Testis (tissue), 2 donors: ENCODE measurements at regions not wholly inside any gene's neighbourhood (a gene's known extent, or its start where the extent isn't known, plus 50 kb on each side); places are given as distances from the start of the nearest gene placed in this dataset.

ENCODE experiments used
- DNase-seq: peaks from one replicate; pipeline ENCODE4 v3.0.0-alpha.2; 2019
- H3K27ac ChIP-seq, 2 donors: fragments of 200-600 bp; sonication (generic); one replicate each; pipeline ENCODE4 v1.5.1; 2019
- H3K27me3 ChIP-seq: fragments of 200-600 bp; sonication (generic); one replicate; pipeline ENCODE4 v1.5.1; 2019
- H3K36me3 ChIP-seq: fragments of 200-600 bp; sonication (generic); one replicate; pipeline ENCODE4 v1.5.1; 2017; ENCODE audit warnings: low read depth; ENCODE audit errors: missing control alignments
- H3K4me1 ChIP-seq: fragments of 200-600 bp; sonication (generic); one replicate; pipeline ENCODE4 v1.5.1; 2019
- H3K4me3 ChIP-seq, 2 donors: fragments of 200-600 bp; sonication (generic); one replicate each; pipeline ENCODE4 v1.5.1; 2017 to 2019
- H3K9me3 ChIP-seq: fragments of 200-600 bp; sonication (generic); one replicate; pipeline ENCODE4 v1.5.1; 2017
- POLR2A ChIP-seq: fragments of 450-650 bp; IDR thresholded peaks from one replicate; pipeline ENCODE4 v1.6.1; 2017; ENCODE audit warnings: antibody characterized with exemption, mild to moderate bottlenecking, moderate library complexity
- WGBS, 2 donors: methylation state at CpG; one replicate each; pipeline ENCODE4 v1.1.5; 2018; 5-methylcytosine and 5-hydroxymethylcytosine counted together
- intact Hi-C: fragments of 100-400 bp; cut with DNase I; formaldehyde crosslinking; loops from one replicate; pipeline ENCODE4 v1.15.1; 2023; ENCODE audit warnings: low total_unique reads
- TF ChIP-seq, protein P1 (sequence below), 3 experiments: fragments of 450-650 bp in 2 of 3; fragments of 200-600 bp in 1 of 3; sonication (generic) in 1 of 3; IDR thresholded peaks; one replicate each; pipeline ENCODE4 v1.5.1; 2016 to 2019; ENCODE audit warnings: antibody characterized with exemption in 3 of 3, mild to moderate bottlenecking in 2 of 3, moderate library complexity in 1 of 3

DNA sequence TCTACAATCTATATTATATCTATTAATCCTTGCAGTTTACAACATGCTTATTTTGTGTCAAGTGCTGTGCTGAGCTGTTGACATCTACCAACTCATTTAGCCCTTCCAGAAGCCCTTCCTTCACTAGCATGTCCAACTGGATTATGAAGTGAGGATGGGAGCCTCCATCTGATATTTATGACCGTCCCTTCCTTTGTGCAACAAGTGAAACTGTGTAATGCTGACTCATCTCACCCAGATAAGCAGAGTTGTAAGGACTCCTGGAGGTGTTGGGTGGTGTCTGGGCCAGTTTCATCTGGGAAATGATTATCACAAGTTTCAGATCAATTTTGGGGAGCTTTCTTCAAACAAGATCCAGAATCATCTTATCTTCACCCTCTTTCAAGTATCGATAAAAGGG is 156.6 kb upstream of the ETAA1 start:
- intact Hi-C loops = no loop called here

DNA sequence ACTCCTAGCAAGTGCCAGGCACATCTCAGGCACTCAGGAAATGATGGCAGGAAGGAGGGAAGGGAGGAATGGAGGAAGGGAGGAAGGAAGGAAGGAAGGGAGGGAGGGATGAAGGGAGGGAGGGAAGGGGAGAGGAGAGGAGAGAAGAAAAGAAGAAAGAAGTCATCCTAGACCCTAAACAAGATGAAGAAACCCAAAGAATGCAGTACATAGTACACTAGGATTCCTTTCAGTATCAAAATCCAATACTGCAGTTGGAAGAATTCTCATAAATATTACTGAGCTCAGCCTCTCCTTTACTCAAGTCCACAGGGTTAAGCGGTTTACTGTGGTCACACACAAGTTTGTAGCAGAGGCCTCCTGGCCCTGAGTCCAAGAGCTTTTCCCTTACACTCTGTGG is 155.7 kb upstream of the ETAA1 start:
- 96% methylated on average over 1 of the region's 1 CpG for WGBS, 2 donors
- intact Hi-C loops = no loop called here
- no peaks in the 10 kb centered on the region for H3K36me3 ChIP-seq

More for the DNA sequence above, 156.6 kb upstream of the ETAA1 start:
- Histone ChIP-seq H3K4me3 (no peak overlapping the region), H3K36me3 (no peaks in the 10 kb centered on the region), H3K9me3 (no peaks in the 10 kb centered on the region), H3K27me3 (no peaks in the 10 kb centered on the region), H3K27ac (no peak overlapping the region), H3K4me1 (no peaks in the 10 kb centered on the region)
- 76 to 93% methylated on average over 2 of the region's 2 CpGs for WGBS, 2 donors
- TF ChIP-seq, protein P1, sequence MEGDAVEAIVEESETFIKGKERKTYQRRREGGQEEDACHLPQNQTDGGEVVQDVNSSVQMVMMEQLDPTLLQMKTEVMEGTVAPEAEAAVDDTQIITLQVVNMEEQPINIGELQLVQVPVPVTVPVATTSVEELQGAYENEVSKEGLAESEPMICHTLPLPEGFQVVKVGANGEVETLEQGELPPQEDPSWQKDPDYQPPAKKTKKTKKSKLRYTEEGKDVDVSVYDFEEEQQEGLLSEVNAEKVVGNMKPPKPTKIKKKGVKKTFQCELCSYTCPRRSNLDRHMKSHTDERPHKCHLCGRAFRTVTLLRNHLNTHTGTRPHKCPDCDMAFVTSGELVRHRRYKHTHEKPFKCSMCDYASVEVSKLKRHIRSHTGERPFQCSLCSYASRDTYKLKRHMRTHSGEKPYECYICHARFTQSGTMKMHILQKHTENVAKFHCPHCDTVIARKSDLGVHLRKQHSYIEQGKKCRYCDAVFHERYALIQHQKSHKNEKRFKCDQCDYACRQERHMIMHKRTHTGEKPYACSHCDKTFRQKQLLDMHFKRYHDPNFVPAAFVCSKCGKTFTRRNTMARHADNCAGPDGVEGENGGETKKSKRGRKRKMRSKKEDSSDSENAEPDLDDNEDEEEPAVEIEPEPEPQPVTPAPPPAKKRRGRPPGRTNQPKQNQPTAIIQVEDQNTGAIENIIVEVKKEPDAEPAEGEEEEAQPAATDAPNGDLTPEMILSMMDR (IDR thresholded peaks at IDR 0.05) = no peak
- no peak for TF ChIP-seq POLR2A
- DNase-seq = no peak

DNA sequence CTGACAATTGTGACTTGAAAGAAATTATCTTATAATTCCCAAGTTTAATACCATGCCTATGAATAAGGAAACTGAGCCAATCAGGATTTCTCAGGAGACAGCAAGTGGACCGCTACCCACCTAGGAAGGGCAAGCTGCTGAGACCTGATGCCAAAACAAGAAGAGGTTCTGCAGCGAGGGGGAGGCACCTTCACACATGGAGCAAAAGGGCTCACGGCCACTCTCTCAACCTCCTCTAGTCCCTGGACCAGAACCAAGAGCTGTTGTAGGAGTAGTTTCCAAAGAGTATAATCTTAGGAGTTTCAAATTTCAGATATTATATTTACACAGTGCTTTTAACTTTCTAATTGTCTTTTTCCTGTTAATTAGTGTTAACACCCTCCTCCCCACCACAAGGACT is 154.7 kb upstream of the ETAA1 start:
- H3K9me3 ChIP-seq = no peaks in the 10 kb centered on the region
- 71 to 81% methylated on average over 3 of the region's 3 CpGs for WGBS, 2 donors
- TF ChIP-seq POLR2A = no peak
- TF ChIP-seq, protein P1 (IDR thresholded peaks at IDR 0.05) = no peak
- H3K27me3 ChIP-seq = no peaks in the 10 kb centered on the region
- H3K4me3 ChIP-seq = no peak overlapping the region
- intact Hi-C loops = no loop called here
- H3K36me3 ChIP-seq = no peaks in the 10 kb centered on the region
- H3K27ac ChIP-seq = no peak overlapping the region
- no peaks in the 10 kb centered on the region for H3K4me1 ChIP-seq
- DNase-seq = no peak

More for the DNA sequence above, 155.7 kb upstream of the ETAA1 start:
- no peak for TF ChIP-seq POLR2A
- TF ChIP-seq, protein P1 (IDR thresholded peaks at IDR 0.05) = no peak
- Histone ChIP-seq H3K27ac (no peak overlapping the region), H3K4me3 (no peak overlapping the region), H3K9me3 (no peaks in the 10 kb centered on the region), H3K27me3 (no peaks in the 10 kb centered on the region), H3K4me1 (no peaks in the 10 kb centered on the region)
- DNase-seq = no peak

DNA sequence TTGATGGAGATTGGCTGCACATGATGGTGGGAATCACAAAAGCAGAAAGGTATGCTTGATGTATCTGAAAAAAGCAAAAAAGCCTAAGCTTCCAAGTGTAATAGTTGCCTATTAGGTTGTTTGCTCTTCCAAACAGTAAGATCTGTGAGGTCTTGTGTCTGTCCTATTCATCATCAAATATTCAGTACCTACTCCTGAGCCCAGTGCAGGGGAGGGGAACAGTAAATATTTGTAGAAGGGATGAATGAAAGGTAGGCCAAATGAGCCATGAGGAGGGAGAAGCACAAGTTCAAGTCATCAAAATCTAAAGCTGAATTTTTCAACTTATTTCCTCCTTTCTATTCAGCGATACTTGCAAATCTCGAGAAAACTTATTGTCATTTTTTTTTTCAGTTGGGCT is 153.2 kb upstream of the ETAA1 start:
- 87 to 97% methylated on average over 2 of the region's 2 CpGs for WGBS, 2 donors
- H3K36me3 ChIP-seq = no peaks in the 10 kb centered on the region

DNA sequence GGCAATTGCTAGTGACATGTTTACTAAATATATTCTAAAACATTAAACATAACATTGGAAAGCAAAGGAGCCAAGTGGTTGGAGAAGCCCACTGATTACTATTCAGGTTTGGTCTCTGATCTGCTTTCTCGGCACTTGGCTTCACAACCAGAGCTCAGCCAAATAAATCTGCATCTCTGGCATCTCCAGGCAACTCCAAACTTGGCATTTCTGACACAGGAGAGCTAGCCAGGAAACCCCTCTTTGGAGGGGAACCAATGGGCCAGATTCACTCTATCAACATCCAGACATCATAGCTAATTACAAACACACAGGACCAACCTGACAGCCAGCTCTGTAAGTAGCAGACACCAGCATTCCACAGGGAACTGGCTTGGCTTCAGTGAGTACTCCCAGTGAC is 150.3 kb upstream of the ETAA1 start:
- 97 to 100% methylated on average over 1 of the region's 1 CpG for WGBS, 2 donors

More for the DNA sequence above, 153.2 kb upstream of the ETAA1 start:
- intact Hi-C loops = no loop called here
- DNase-seq = no peak
- Histone ChIP-seq H3K27me3 (no peaks in the 10 kb centered on the region), H3K9me3 (no peaks in the 10 kb centered on the region), H3K4me3 (no peak overlapping the region), H3K27ac (no peak overlapping the region), H3K4me1 (no peaks in the 10 kb centered on the region)
- TF ChIP-seq, protein P1 (IDR thresholded peaks at IDR 0.05) = no peak

More for the DNA sequence above, 150.3 kb upstream of the ETAA1 start:
- no peak for TF ChIP-seq POLR2A
- TF ChIP-seq, protein P1 (IDR thresholded peaks at IDR 0.05) = no peak
- H3K27me3 ChIP-seq = no peaks in the 10 kb centered on the region
- no peaks in the 10 kb centered on the region for H3K4me1 ChIP-seq
- H3K9me3 ChIP-seq = no peaks in the 10 kb centered on the region
- H3K27ac ChIP-seq = no peak overlapping the region
- H3K36me3 ChIP-seq = no peaks in the 10 kb centered on the region
- intact Hi-C loops = no loop called here
- no peak overlapping the region for H3K4me3 ChIP-seq
- DNase-seq = no peak
